ENCODE measurements at regions not wholly inside any gene's neighbourhood (a gene's known extent, or its start where the extent isn't known, plus 50 kb on each side); places are given as distances from the start of the nearest gene placed in this dataset.

DNA sequence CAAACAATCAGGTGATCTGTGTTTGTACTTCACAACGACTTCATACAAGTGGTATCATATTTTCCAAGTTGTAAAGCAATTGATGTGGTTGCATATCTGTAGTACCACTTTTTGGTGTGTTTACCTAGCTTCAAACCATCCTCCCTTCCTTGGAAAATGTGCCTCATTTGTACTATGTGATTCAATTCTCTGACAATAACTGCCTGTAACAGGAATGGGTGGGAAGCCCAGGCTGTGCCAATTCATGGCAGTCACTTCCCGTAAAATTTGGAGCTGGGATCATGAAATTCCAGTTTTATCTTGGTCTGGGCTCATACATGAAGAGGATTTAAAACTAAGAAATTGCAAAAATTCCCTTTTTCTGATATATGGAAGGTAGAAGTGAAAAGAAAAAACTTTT lies 250.1 kb downstream of the DIO2 start:
- no peak for DNase-seq (ENCODE audit: low read depth)

DNA sequence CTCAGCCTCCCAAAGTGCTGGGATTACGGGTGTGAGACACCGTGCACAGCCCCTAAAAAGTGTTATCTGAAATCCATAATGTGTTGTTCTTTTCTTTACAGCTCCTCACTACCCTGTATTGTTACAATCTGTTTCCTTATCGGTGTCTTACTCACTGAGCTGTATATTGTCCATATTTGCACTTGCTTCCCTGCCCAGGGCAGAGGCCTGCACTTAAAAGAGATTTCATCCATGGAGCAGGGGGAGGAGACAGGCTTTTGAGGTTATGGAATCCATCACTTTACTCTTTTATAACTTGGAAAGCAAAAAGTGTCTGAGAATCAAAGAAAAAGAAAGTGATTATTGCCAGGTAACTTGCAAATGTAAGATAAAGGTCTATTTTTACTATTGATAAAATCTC lies 251.0 kb downstream of the DIO2 start:
- no peak for DNase-seq (ENCODE audit: low read depth)

DNA sequence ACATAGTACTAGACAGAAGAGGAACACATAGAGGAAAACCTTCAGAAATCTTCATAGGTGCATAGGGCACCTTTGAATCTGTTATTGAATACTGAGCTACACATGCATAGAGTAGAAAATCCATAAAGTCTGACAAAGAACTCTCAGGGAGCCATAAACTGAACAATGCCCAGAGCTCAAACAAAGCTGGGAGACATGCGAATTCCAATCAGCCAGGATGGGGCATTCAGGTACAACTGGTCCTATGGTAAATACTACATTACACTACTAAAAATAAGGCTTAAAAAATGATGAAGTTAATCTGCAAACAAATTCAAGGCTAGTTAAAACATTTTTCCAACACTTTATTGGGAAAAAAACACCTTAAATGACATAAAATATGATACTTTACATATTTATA lies 259.7 kb downstream of the DIO2 start:
- DNase-seq (ENCODE audit: low read depth): no peak

DNA sequence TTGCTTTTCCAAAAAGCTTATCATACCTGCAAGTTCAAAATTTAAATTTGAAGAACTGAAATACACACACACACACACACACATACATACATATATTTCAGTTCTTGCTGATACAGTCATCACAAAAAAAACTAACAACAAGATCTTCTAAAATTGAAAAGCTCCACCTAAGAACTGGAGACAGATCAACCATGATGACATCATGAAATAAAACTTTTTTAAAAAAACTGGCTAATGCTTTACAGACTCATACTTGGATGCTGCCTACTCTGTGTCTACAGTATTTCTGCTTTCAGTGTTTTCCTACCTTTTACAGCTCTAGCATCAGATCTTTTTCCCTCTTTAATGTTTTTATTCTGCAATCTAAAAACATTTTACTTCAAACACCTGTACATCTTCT lies 261.4 kb downstream of the DIO2 start:
- DNase-seq (ENCODE audit: low read depth): no peak

DNA sequence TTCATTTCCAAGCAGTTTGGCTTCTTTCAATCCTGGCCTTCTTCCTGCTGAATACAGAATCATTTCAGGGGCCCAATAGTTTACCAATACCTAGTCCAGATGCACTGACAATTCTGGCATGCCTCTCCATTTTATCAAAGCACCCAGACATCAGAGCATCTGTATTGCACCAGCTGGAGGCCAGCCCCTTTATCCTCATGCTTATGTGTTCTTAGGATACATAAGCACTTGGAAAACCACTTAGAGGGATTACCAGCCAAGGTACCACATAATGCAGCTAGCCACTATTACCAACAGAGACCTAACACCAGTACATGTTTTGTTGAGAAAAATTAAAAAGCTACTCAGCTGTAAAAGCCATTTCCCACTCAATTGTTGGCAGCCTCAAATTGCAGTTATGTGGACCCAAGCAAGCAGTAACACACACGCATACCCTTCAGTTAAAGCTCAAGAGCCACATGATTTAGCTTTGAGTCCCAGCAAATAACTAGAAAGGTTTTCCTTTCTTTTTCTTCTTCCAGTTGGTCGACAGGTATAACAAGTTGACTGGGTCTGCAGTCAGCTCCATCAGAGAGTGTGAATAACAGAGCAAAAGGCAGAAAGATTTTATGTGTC lies 263.8 kb downstream of the DIO2 start:
- DNase-seq (ENCODE audit: low read depth): no peak

DNA sequence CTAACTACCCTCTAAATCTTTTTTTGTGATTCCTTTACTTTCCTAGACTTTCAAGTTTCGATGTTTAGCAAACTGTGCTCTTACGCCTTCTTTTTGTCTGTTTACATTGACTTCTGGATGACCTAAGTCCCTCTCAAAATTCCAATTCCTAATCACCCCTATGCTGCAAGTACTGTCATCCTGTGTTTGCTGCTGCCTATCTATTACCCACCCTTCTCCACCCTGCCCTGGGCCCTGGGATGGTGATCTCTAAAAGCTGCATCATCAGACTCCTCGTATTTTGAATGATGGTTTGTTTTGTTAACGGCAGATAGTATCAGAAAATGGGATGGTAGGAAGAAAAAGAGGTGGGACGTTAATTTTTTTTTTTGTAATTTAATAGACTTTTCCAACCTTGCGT lies 272.1 kb downstream of the DIO2 start:
- no peak for DNase-seq (ENCODE audit: low read depth)

DNA sequence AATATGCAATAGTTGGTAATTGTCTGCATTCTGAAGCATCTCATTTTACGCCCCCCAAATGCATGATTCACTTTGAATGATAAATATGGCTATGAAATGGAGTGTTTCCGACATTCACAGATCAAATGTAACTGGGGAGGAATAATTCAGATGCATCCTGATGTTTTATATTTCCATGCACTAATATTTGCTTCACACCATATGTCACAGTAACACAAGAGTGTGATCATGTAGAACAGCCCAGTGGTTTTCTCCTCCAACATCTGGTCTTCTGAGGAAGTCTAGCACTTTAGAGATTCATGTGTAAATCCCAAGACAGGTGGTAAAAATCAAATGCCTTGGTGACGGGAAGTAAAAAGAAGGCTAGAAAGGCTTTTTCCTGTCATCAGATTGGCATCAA lies 273.1 kb downstream of the DIO2 start:
- DNase-seq (ENCODE audit: low read depth): no peak

DNA sequence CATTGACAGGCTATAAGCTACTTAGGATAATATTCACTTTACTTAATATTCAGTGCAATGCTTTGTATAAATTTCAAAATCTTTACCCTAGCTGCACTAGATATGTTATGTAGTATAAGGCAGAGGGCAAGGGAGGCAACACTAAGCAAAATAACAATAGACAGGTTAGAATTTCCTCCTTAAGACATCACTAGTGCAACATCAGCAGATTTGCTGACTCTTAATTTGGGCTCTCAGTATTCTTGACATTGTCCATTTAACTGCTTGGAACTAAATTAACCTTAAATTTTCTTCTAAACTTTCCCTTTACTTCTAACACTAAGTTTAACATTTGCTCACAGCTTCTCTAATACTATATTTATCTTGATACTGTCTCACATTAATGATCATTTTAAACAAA lies 273.9 kb downstream of the DIO2 start:
- no peak for DNase-seq (ENCODE audit: low read depth)

DNA sequence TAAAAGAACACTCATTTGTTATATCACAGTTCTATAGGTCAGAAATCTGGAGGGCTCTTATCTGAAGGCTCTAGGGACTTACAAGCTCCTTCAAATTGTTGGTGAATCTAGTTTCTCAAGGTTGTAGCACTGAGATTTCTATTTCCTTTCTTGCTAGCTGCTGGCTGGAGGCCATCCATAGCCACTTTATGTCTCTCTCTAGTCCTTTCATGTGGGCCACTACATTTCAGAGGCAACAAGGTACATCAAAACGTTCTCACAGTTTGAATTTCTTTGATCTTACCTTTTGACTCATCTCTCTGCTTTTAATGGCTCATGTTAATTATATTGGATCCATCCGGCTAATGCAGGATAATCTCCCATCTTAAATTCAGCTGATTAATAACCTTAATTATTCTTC lies 286.8 kb downstream of the DIO2 start:
- DNase-seq (ENCODE audit: low read depth): no peak

DNA sequence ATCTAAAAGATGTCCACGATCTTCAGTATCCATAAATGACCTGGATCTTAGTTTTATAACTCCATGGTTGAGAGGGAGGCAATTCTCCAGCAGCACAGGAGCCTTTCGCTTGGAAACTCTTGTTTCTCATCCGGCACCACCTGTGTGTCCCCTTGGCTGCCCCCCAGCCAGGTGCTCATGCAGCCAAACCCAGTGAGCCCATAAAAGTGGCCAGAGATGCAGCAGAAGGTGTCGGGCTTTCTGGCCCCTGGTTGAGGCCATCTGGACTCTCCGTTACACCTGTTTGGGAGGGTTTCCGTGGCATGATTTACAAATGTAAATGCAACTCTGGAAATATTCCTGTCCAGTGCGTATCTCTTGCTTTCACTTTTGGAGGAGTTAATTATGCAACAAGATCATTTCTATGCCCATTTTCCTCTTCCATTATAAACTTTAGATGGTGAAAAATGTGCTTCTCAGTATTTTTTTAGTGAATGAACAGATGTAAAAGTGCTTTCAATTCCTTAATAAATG lies 291.1 kb downstream of the DIO2 start:
- no peak for DNase-seq (ENCODE audit: low read depth)
